CD14-positive monocyte (primary cell): ENCODE measurements at regions not wholly inside any gene's neighbourhood (a gene's known extent, or its start where the extent isn't known, plus 50 kb on each side); places are given as distances from the start of the nearest gene placed in this dataset.

Experiments
- DNase-seq, 3 donors: peaks; one replicate each; pipeline ENCODE4 v3.0.0-alpha.2; 2011 to 2022
- H2AFZ ChIP-seq: 2 replicates; pipeline ENCODE4 v1.6.0; 2012; ENCODE audit warnings: mild to moderate bottlenecking, low read depth, low read length, inconsistent platforms; ENCODE audit not compliant: insufficient read depth, poor library complexity, severe bottlenecking
- H3K27ac ChIP-seq, 2 donors: 1 replicate in 1 of 2; 2 replicates in 1 of 2; pipeline ENCODE4 v1.5.1; 2012 to 2013; ENCODE audit warnings: low read length in 2 of 2, control low read depth in 1 of 2, inconsistent platforms in 1 of 2, low read depth in 1 of 2, mild to moderate bottlenecking in 1 of 2
- H3K27me3 ChIP-seq, 2 donors: one replicate each; pipeline versions ENCODE4 v1.6.0 to v1.6.1; 2011 to 2013; ENCODE audit warnings: low read length in 2 of 2; ENCODE audit not compliant: control insufficient read depth in 2 of 2, insufficient read depth in 2 of 2
- H3K36me3 ChIP-seq, 2 donors: replicated peaks in 1 of 2; 1 replicate in 1 of 2; 2 replicates in 1 of 2; pipeline versions ENCODE4 v1.5.1 to v1.6.1; 2012 to 2013; ENCODE audit warnings: low read length in 2 of 2, control low read depth in 1 of 2, inconsistent platforms in 1 of 2, mild to moderate bottlenecking in 1 of 2; ENCODE audit not compliant: insufficient read depth in 2 of 2, control insufficient read depth in 1 of 2
- H3K4me1 ChIP-seq, 2 donors: 1 replicate in 1 of 2; 2 replicates in 1 of 2; pipeline versions ENCODE4 v1.5.1 to v1.6.1; 2012 to 2013; ENCODE audit warnings: low read length in 2 of 2, control low read depth in 1 of 2, inconsistent platforms in 1 of 2, mild to moderate bottlenecking in 1 of 2, moderate library complexity in 1 of 2; ENCODE audit not compliant: insufficient read depth in 2 of 2, control insufficient read depth in 1 of 2
- H3K4me2 ChIP-seq: replicated peaks from 2 replicates; pipeline ENCODE3; 2012; ENCODE audit warnings: low read length, moderate library complexity, mild to moderate bottlenecking; ENCODE audit not compliant: poor library complexity, severe bottlenecking; ENCODE audit errors: extremely low read depth
- H3K4me3 ChIP-seq, 3 experiments: fragments of 200-600 bp in 1 of 3; sonication (generic) in 1 of 3; replicated peaks in 1 of 3; 1 replicate in 2 of 3; 2 replicates in 1 of 3; pipeline ENCODE4 v1.5.1; 2011 to 2013; ENCODE audit warnings: low read length in 3 of 3, mild to moderate bottlenecking in 3 of 3, control low read depth in 2 of 3, low read depth in 2 of 3, inconsistent platforms in 1 of 3, moderate library complexity in 1 of 3
- H3K79me2 ChIP-seq: 2 replicates; pipeline ENCODE4 v1.6.0; 2012; ENCODE audit warnings: mild to moderate bottlenecking, control low read depth, inconsistent platforms, low read length, moderate library complexity; ENCODE audit not compliant: insufficient read depth
- H3K9ac ChIP-seq: 2 replicates; pipeline ENCODE4 v1.6.0; 2017; ENCODE audit warnings: low read length, mild to moderate bottlenecking; ENCODE audit not compliant: insufficient read depth, poor library complexity, severe bottlenecking
- H3K9me3 ChIP-seq, 2 donors: replicated peaks in 1 of 2; 1 replicate in 1 of 2; 2 replicates in 1 of 2; pipeline versions ENCODE4 v1.5.1 to v1.6.1; 2012 to 2013; ENCODE audit warnings: low read length in 2 of 2, control low read depth in 1 of 2; ENCODE audit not compliant: control insufficient read depth in 1 of 2, insufficient read depth in 1 of 2
- H4K20me1 ChIP-seq: 2 replicates; pipeline ENCODE4 v1.6.0; 2012; ENCODE audit warnings: mild to moderate bottlenecking, low read length, control low read depth, moderate library complexity; ENCODE audit not compliant: insufficient read depth
- H3K27ac Mint-ChIP-seq, 7 donors: one replicate each; pipeline ENCODE4 v1.8.0; 2020; ENCODE audit warnings: mild to moderate bottlenecking in 7 of 7, mixed read lengths in 7 of 7, moderate library complexity in 6 of 7, inconsistent platforms in 2 of 7
- H3K27me3 Mint-ChIP-seq, 3 donors: one replicate each; pipeline ENCODE4 v1.8.0; 2021 to 2022; ENCODE audit warnings: low read depth in 3 of 3, mild to moderate bottlenecking in 3 of 3, mixed read lengths in 3 of 3, moderate library complexity in 3 of 3, inconsistent platforms in 1 of 3
- H3K36me3 Mint-ChIP-seq, 2 donors: one replicate each; pipeline ENCODE4 v1.8.0; 2020; ENCODE audit warnings: mixed read lengths in 2 of 2, inconsistent platforms in 1 of 2, mild to moderate bottlenecking in 1 of 2
- H3K4me1 Mint-ChIP-seq: one replicate; pipeline ENCODE4 v1.8.0; 2020; ENCODE audit warnings: mild to moderate bottlenecking, mixed read lengths
- H3K4me3 Mint-ChIP-seq, 2 donors: one replicate each; pipeline ENCODE4 v1.8.0; 2020; ENCODE audit warnings: mild to moderate bottlenecking in 2 of 2, mixed read lengths in 2 of 2, moderate library complexity in 1 of 2
- H3K9me3 Mint-ChIP-seq, 7 donors: one replicate each; pipeline ENCODE4 v1.8.0; 2020 to 2022; ENCODE audit warnings: mixed read lengths in 7 of 7, mild to moderate bottlenecking in 6 of 7, moderate library complexity in 6 of 7, inconsistent platforms in 2 of 7
- WGBS: methylation state at CpG from one replicate; pipeline ENCODE4 v1.1.5; 2013; ENCODE audit warnings: missing lambda C conversion rate; ENCODE audit not compliant: insufficient coverage; 5-methylcytosine and 5-hydroxymethylcytosine counted together
- intact Hi-C, 2 donors: fragments of 100-400 bp; cut with micrococcal nuclease; formaldehyde crosslinking; loops; one replicate each; pipeline versions ENCODE4 v1.15.0 to v1.15.1; 2023
- TF ChIP-seq, protein P1 (sequence below): fragments of 200-600 bp; IDR thresholded peaks from one replicate; pipeline ENCODE4 v1.8.0; 2022; ENCODE audit warnings: antibody characterized with exemption, mild to moderate bottlenecking

DNA sequence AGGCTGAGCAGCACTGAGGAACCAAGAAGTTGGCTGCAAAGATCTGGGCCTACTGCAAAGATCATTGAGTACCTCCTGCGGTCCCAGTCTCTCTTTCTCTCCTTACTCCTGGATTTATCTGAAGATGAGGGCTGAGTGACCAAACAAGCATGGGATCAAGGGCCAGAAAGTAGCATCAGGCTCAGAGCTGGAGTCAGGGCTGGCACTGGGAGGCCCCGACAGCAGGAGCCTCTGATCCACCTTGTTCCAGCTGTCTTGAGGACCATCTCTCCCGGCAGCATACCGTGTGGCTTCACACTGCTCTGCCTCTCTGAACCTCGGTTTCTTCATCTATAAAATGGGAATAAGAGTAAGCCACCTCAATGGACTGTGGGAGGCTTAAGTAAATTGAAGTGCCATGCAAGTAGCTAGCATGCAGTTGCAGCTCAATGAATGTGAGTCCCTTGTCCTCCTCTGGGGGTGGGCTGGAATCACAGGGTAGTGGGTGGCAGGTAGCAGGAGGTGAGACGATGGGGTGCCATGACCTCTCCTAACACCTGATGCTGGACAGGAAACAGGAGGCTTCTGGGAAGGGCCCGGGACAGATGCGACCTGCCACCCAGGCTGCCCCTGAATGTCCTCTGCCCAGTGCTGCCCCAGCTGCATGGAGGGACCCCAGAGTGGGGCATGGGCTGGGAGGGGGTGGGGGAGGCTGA is 52.5 kb upstream of the PRDM11 start:
- H4K20me1 ChIP-seq, result no peaks in the 10 kb centered on the region
- H3K27ac ChIP-seq, result no peak overlapping the region
- peaks cover 21% of the 10 kb centered on the region for H3K4me1 Mint-ChIP-seq
- H2AFZ ChIP-seq, result no peak overlapping the region
- H3K9me3 Mint-ChIP-seq, result peaks cover 0 to 2% (median 0%) of the 10 kb centered on the region in 7 donors
- no peak overlapping the region for H3K4me2 ChIP-seq
- no peak overlapping the region for H3K4me3 ChIP-seq
- no peaks in the 10 kb centered on the region for H3K36me3 ChIP-seq
- H3K9me3 ChIP-seq, result no peaks in the 10 kb centered on the region
- H3K4me1 ChIP-seq, result peaks cover 11 to 18% of the 10 kb centered on the region in 2 donors
- WGBS, result 79% methylated on average over 7 of the region's 8 CpGs
- H3K4me3 Mint-ChIP-seq, result peak overlapping the region in 1 of 2 donors; percentile 40
- no peaks in the 10 kb centered on the region for H3K36me3 Mint-ChIP-seq
- peaks cover 0 to 16% of the 10 kb centered on the region in 2 donors for H3K27me3 ChIP-seq
- TF ChIP-seq, protein P1, sequence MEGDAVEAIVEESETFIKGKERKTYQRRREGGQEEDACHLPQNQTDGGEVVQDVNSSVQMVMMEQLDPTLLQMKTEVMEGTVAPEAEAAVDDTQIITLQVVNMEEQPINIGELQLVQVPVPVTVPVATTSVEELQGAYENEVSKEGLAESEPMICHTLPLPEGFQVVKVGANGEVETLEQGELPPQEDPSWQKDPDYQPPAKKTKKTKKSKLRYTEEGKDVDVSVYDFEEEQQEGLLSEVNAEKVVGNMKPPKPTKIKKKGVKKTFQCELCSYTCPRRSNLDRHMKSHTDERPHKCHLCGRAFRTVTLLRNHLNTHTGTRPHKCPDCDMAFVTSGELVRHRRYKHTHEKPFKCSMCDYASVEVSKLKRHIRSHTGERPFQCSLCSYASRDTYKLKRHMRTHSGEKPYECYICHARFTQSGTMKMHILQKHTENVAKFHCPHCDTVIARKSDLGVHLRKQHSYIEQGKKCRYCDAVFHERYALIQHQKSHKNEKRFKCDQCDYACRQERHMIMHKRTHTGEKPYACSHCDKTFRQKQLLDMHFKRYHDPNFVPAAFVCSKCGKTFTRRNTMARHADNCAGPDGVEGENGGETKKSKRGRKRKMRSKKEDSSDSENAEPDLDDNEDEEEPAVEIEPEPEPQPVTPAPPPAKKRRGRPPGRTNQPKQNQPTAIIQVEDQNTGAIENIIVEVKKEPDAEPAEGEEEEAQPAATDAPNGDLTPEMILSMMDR, result no peak
- intact Hi-C loops, result no loop called here
- peaks cover 25 to 37% (median 25%) of the 10 kb centered on the region in 3 donors for H3K27me3 Mint-ChIP-seq
- H3K9ac ChIP-seq, result no peak overlapping the region
- no peak for DNase-seq
- no peaks in the 10 kb centered on the region for H3K79me2 ChIP-seq
- peak overlapping the region in 1 of 7 donors; percentile 76 for H3K27ac Mint-ChIP-seq

DNA sequence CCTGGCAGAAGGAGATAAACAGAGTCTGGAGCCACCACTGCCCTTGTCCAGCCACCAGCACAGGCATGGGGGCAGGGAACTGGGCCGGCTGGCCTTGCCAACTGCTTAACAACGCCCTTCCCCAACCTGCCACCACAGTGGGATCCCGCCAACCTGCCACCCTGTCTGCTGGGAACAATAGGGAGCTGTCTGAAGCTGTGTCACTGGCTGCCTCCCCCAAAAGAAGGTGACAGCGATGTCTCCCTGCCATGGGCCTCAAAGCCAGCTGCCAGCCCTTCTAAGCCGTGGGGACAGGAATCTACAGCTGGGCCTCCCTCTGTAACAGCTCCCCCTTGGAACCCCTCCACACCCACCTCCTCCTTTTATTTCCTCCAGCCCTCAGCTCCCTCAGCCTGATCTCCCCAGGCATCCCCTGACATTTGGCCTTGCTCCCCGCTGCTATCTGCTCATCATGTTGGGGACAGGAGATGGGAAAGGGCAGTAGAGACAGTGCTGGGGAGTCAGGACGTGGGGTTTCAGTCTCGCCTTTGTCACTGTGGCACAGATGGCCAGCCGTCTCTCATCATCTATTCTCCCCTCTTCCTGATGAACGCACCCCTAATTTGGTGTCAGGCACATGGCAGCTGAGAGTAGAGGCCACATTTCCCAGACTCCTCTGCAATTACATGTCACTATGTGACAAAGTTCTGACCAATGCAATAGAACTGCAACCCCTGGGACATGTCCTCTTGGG is 51.3 kb upstream of the PRDM11 start:
- Histone ChIP-seq H3K27me3 (peaks cover 0 to 16% of the 10 kb centered on the region in 2 donors), H3K9ac (no peak overlapping the region), H3K9me3 (no peaks in the 10 kb centered on the region), H2AFZ (no peak overlapping the region), H3K36me3 (no peaks in the 10 kb centered on the region), H3K27ac (no peak overlapping the region), H3K4me1 (peaks cover 11 to 18% of the 10 kb centered on the region in 2 donors), H4K20me1 (no peaks in the 10 kb centered on the region), H3K79me2 (no peaks in the 10 kb centered on the region), H3K4me2 (no peak overlapping the region), H3K4me3 (no peak overlapping the region)
- DNase-seq, result no peak
- H3K36me3 Mint-ChIP-seq, result no peaks in the 10 kb centered on the region
- peak overlapping the region in 2 of 7 donors; percentile 33 to 69 for H3K27ac Mint-ChIP-seq
- H3K27me3 Mint-ChIP-seq, result peaks cover 25 to 36% (median 29%) of the 10 kb centered on the region in 3 donors
- H3K4me3 Mint-ChIP-seq, result no peak overlapping the region
- TF ChIP-seq, protein P1, result no peak
- peaks cover 0 to 2% (median 0%) of the 10 kb centered on the region in 7 donors for H3K9me3 Mint-ChIP-seq
- intact Hi-C loops, result no loop called here
- H3K4me1 Mint-ChIP-seq, result peaks cover 17% of the 10 kb centered on the region
- WGBS, result 81% methylated on average over 9 of the region's 10 CpGs
